K562 (cell line): ENCODE measurements at regions not wholly inside any gene's neighbourhood (a gene's known extent, or its start where the extent isn't known, plus 50 kb on each side); places are given as distances from the start of the nearest gene placed in this dataset.

Experiments
- BHLHE40 ChIP-seq: IDR thresholded peaks from 2 replicates; pipeline ENCODE4 v1.6.1; 2011; ENCODE audit warnings: low read length, improper control_type of control experiment
- DMBX1 ChIP-seq: fragments of 250-450 bp; sonication (Bioruptor Pico); IDR thresholded peaks from 2 replicates; pipeline ENCODE4 v1.8.0; 2022; ENCODE audit warnings: inconsistent platforms, mild to moderate bottlenecking, moderate library complexity, borderline replicate concordance
- GTF2F1 ChIP-seq: IDR thresholded peaks from 2 replicates; pipeline ENCODE4 v1.6.1; 2011; ENCODE audit warnings: low read depth, low read length, improper control_type of control experiment
- KDM2B ChIP-seq: fragments of 250-450 bp; sonication (Bioruptor Pico); IDR thresholded peaks from 2 replicates; pipeline ENCODE4 v1.8.0; 2021; ENCODE audit warnings: mild to moderate bottlenecking, moderate library complexity
- MIER1 ChIP-seq: fragments of 450-650 bp; IDR thresholded peaks from 2 replicates; pipeline ENCODE4 v1.6.1; 2016; ENCODE audit warnings: antibody characterized with exemption, mild to moderate bottlenecking, low read depth
- NCOR1 ChIP-seq: fragments of 450-650 bp; IDR thresholded peaks from 2 replicates; pipeline ENCODE4 v1.6.1; 2016; ENCODE audit warnings: mild to moderate bottlenecking, moderate library complexity
- PKNOX1 ChIP-seq: fragments of 450-650 bp; IDR thresholded peaks from 2 replicates; pipeline ENCODE4 v1.6.1; 2016
- POLR2A ChIP-seq: fragments of 450-650 bp; conservative IDR thresholded peaks from 2 replicates; pipeline ENCODE4 v1.6.1; 2016
- POLR2AphosphoS5 ChIP-seq: IDR thresholded peaks from 2 replicates; pipeline ENCODE4 v1.6.1; 2011; ENCODE audit warnings: mild to moderate bottlenecking, low read depth, low read length, moderate library complexity; ENCODE audit not compliant: control insufficient read depth, insufficient read depth
- PTBP1 ChIP-seq: fragments of 200-400 bp; formaldehyde crosslinking; IDR thresholded peaks from 2 replicates; pipeline ENCODE4 v1.6.1; 2017; ENCODE audit warnings: low read depth, low read length
- SOX6 ChIP-seq: fragments of 450-650 bp; IDR thresholded peaks from 2 replicates; pipeline ENCODE4 v1.6.1; 2014; ENCODE audit warnings: mild to moderate bottlenecking
- SUPT5H ChIP-seq: fragments of 450-650 bp; IDR thresholded peaks from 2 replicates; pipeline ENCODE4 v1.6.1; 2016
- TRIM25 ChIP-seq: fragments of 450-650 bp; IDR thresholded peaks from 2 replicates; pipeline ENCODE4 v1.7.0; 2016; ENCODE audit warnings: borderline replicate concordance
- ZBTB40 ChIP-seq, 2 experiments: fragments of 450-650 bp in 1 of 2; sonication (generic) in 1 of 2; formaldehyde crosslinking in 1 of 2; IDR thresholded peaks; 2 replicates each; pipeline versions ENCODE4 v1.7.1 to v1.9.0; 2016 to 2022; ENCODE audit warnings: inconsistent platforms in 1 of 2, mild to moderate bottlenecking in 1 of 2, missing genetic modification reagents in 1 of 2
- ZNF3 ChIP-seq: fragments of 250-450 bp; sonication (Bioruptor Pico); IDR thresholded peaks from 2 replicates; pipeline ENCODE4 v1.5.0; 2021; ENCODE audit warnings: mild to moderate bottlenecking, moderate library complexity
- ZNF316 ChIP-seq: fragments of 450-650 bp; IDR thresholded peaks from 2 replicates; pipeline ENCODE4 v1.6.1; 2016
- ZNF384 ChIP-seq: IDR thresholded peaks from 2 replicates; pipeline ENCODE4 v1.6.1; 2012; ENCODE audit warnings: low read depth, low read length, improper control_type of control experiment
- ZNF75A ChIP-seq: fragments of 450-650 bp; formaldehyde crosslinking; IDR thresholded peaks from 2 replicates; pipeline ENCODE4 v1.4.0; 2020; ENCODE audit warnings: mild to moderate bottlenecking

- peak; percentile 62 for TF ChIP-seq SUPT5H
- TF ChIP-seq PKNOX1 = 0 out of 2 replicates have a peak, but pooled peaks have one; percentile 41
- TF ChIP-seq ZBTB40 (IDR thresholded peaks at IDR 0.05) = peak; percentile 70
- no peak for TF ChIP-seq ZBTB40 (CRISPR knock-in tag; IDR thresholded peaks at IDR 0.05)
- TF ChIP-seq POLR2AphosphoS5 = peak; percentile 92
- peak; percentile 11; the same call in 1 of the 2 replicates for TF ChIP-seq ZNF316
- TF ChIP-seq NCOR1 = peak; percentile 44; the same call in 1 of the 2 replicates
- peak; percentile 94 for TF ChIP-seq PTBP1
- peak; percentile 87; the same call in 1 of the 2 replicates for TF ChIP-seq GTF2F1
- TF ChIP-seq POLR2A = peak; percentile 89
- no peak for TF ChIP-seq MIER1
- no peak for TF ChIP-seq TRIM25
- TF ChIP-seq KDM2B (CRISPR knock-in tag) = no peak
- TF ChIP-seq ZNF75A = no peak
- TF ChIP-seq DMBX1 (CRISPR knock-in tag) = no peak
- peak; percentile 63 for TF ChIP-seq SOX6
- no peak for TF ChIP-seq ZNF3 (CRISPR knock-in tag)
- peak; percentile 78 for TF ChIP-seq ZNF384
- peak; percentile 28; the same call in 1 of the 2 replicates for TF ChIP-seq BHLHE40
Measured at GRCh38 chr6:14966906-14967711, 278.8 kb upstream of the JARID2 start (continued).
